ENCODE measurements at regions not wholly inside any gene's neighbourhood (a gene's known extent, or its start where the extent isn't known, plus 50 kb on each side); places are given as distances from the start of the nearest gene placed in this dataset.

- no peak for TF ChIP-seq CTCF (conservative IDR thresholded peaks at IDR 0.05 in 1 of 2, IDR thresholded peaks at IDR 0.05 in 1 of 2; ENCODE audit: extremely low read depth in 1 of 2, insufficient read depth in 1 of 2, low read depth in 1 of 2, low read length in 2 of 2)
- no peak for TF ChIP-seq EZH2 (IDR thresholded peaks at IDR 0.05; ENCODE audit: borderline replicate concordance, low read length)
Observed at GRCh38 chr17:52244689-52245088, 86.2 kb upstream of the CA10 start.

All from mammary epithelial cell (primary cell).